Pancreas (tissue), 10 donors: ENCODE measurements at regions not wholly inside any gene's neighbourhood (a gene's known extent, or its start where the extent isn't known, plus 50 kb on each side); places are given as distances from the start of the nearest gene placed in this dataset.

Experiments
- ATAC-seq, 4 donors: fragments of 200-7000 bp; cut with Tn5 transposase; one replicate each; pipeline versions ENCODE4 v1.8.0 to v1.9.1; 2020; ENCODE audit warnings: mild to moderate bottlenecking in 4 of 4, moderate library complexity in 4 of 4
- DNase-seq, 6 donors: peaks; one replicate each; pipeline ENCODE4 v3.0.0-alpha.2; 2020
- FAIRE-seq: peaks from 2 replicates; lab custom pipeline; 2012; peaks lifted over from hg19 to GRCh38; lab: Jason Lieb, UNC
- H3K27ac ChIP-seq, 4 donors: fragments of 200-600 bp; sonication (generic); 1 replicate in 3 of 4; 2 replicates in 1 of 4; pipeline versions ENCODE4 v1.5.0 to v1.8.0; 2020
- H3K27me3 ChIP-seq, 4 donors: fragments of 200-600 bp; one replicate each; pipeline ENCODE4 v1.8.0; 2021
- H3K36me3 ChIP-seq, 3 donors: fragments of 200-600 bp; sonication (generic) in 1 of 3; one replicate each; pipeline versions ENCODE4 v1.5.0 to v1.8.0; 2020 to 2021
- H3K4me1 ChIP-seq, 3 donors: fragments of 200-600 bp; one replicate each; pipeline ENCODE4 v1.8.0; 2021
- H3K4me3 ChIP-seq, 4 donors: fragments of 200-600 bp; sonication (generic) in 2 of 4; one replicate each; pipeline versions ENCODE4 v1.5.0 to v1.8.0; 2020 to 2021
- H3K9me3 ChIP-seq, 4 donors: fragments of 200-600 bp; one replicate each; pipeline ENCODE4 v1.8.0; 2021
- CTCF ChIP-seq, 4 donors: fragments of 200-600 bp; sonication (generic) in 3 of 4; IDR thresholded peaks; one replicate each; pipeline versions ENCODE4 v1.5.0 to v1.8.0; 2021; ENCODE audit warnings: antibody characterized with exemption in 4 of 4
- WGBS, 2 donors: extraction: QIAGEN DNeasy Blood & Tissue Kit; methylation state at CpG; one replicate each; pipeline ENCODE4 v1.1.7; 2013; 5-methylcytosine and 5-hydroxymethylcytosine counted together
- intact Hi-C, 3 donors: fragments of 100-400 bp; cut with DNase I; formaldehyde crosslinking; loops; one replicate each; pipeline versions ENCODE4 v1.11.1 to v1.14.2; 2022
- donor health status: healthy with polysubstance abuse.
- donor health status: DM: no; HTN: no; CAD: no; lungs with moderate emphysema.
- donor health status: DM: no; HTN: no; CAD: no.
- donor health status: control.
- donor health status: control.
- donor health status: Bipolar disorder and iron deficiency.
- donor health status: DM: yes; HTN: yes; CAD: no.
- donor health status: DM: no; HTN: no; CAD: no.
- donor health status: DM: no; HTN: no; CAD: no.
- donor health status: DM: yes; HTN: yes; CAD: no.

DNA sequence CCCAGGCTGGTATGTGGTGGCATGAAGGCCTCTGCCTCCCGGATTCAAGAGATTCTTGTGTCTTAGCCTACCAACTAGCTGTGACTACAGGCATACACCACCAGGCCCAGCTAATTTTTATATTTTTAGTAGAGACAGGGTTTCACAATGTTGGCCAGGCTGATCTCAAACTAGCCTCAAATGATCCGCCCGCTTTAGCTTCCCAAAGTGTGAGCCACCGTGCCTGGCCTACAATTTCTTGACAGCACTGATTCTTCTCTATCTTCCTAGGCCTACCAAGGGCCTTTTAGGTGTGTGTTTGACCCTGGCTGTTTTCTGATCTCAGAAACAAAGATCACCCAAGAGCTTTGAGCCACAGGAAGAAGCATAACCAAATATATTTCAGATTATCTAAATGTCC, 540.8 kb upstream of the ADAMTS5 start:
- no peak overlapping the region for H3K27ac ChIP-seq
- intact Hi-C loops: no loop called here
- no peaks in the 10 kb centered on the region for H3K4me1 ChIP-seq
- no peak for FAIRE-seq
- TF ChIP-seq CTCF (IDR thresholded peaks at IDR 0.05): no peak
- no peaks in the 10 kb centered on the region for H3K9me3 ChIP-seq
- no peak for ATAC-seq
- 94 to 98% methylated on average over 4 of the region's 4 CpGs for WGBS, 2 donors
- H3K4me3 ChIP-seq: no peak overlapping the region
- no peaks in the 10 kb centered on the region for H3K27me3 ChIP-seq
- DNase-seq: no peak
- H3K36me3 ChIP-seq: no peaks in the 10 kb centered on the region

DNA sequence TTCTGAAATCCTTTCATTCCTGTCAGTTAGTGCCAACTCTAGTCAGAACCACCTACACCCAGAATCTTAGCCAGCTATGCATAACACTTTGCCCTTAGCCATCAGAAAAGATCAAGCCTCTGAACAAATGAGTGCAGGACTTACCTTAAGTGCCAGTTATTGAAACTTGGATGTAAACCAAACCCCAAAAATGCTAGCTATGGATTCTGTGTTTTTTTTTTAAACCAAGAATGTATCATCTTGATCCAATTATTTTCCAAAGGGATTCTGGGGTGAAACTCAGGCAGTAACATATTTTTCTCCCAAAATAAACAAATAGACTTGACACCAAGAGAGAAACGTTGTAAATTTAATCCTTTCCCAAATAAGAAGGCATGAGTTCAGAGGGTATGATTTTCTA, 538.6 kb upstream of the ADAMTS5 start:
- Histone ChIP-seq H3K27me3 (no peaks in the 10 kb centered on the region), H3K4me1 (no peaks in the 10 kb centered on the region), H3K36me3 (no peaks in the 10 kb centered on the region), H3K9me3 (no peaks in the 10 kb centered on the region), H3K4me3 (no peak overlapping the region), H3K27ac (no peak overlapping the region)
- ATAC-seq (no peak), DNase-seq (no peak), FAIRE-seq (no peak)
- 11 to 20% methylated on average over 1 of the region's 1 CpG for WGBS, 2 donors
- no peak for TF ChIP-seq CTCF (IDR thresholded peaks at IDR 0.05)
- intact Hi-C loops: no loop called here

DNA sequence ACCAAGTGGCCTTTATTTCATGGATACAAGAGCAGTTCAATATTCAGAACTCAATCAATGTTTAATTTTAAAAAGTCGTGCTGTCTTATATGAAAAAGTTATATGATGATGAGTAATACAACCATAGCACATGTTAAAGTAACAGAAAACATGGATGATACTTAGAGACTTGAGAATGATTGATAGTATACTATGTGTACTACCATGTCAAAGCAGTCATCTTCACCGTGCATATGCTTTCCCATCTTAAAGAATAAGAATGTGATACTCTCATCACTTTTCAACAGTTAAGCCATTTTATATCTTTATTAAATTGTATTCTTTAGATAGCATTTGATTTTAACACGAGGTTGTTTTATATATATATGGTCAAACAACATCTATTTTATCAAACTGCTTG, 535.9 kb upstream of the ADAMTS5 start:
- DNase-seq: no peak
- ATAC-seq: no peak
- intact Hi-C loops: no loop called here
- no peak overlapping the region for H3K4me3 ChIP-seq
- H3K27ac ChIP-seq: no peak overlapping the region
- H3K36me3 ChIP-seq: no peaks in the 10 kb centered on the region
- FAIRE-seq: no peak
- H3K27me3 ChIP-seq: no peaks in the 10 kb centered on the region
- WGBS, 2 donors: 70 to 80% methylated on average over 3 of the region's 3 CpGs
- H3K9me3 ChIP-seq: no peaks in the 10 kb centered on the region
- TF ChIP-seq CTCF (IDR thresholded peaks at IDR 0.05): no peak
- no peaks in the 10 kb centered on the region for H3K4me1 ChIP-seq

DNA sequence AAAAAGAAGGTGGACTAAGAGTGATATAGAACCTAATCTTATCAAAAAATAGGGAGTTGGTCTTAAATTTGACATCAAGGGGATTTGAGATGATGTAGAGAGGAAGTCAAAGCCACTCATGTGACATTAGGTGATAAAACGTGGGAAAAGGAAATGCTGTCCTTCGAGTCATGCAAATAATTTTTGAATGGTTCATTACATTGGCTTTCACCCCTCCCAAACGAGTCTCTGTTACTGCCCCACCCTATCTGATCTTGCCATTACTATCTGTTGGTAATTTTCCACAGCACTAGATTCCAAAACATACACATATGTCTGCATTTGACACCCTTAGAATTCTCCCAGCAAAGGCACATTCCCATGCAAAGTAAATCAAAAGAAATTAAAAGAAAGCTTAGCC, 531.1 kb upstream of the ADAMTS5 start:
- TF ChIP-seq CTCF (IDR thresholded peaks at IDR 0.05): no peak
- Histone ChIP-seq H3K4me3 (no peak overlapping the region), H3K27me3 (no peaks in the 10 kb centered on the region), H3K36me3 (no peaks in the 10 kb centered on the region), H3K4me1 (no peaks in the 10 kb centered on the region), H3K9me3 (no peaks in the 10 kb centered on the region), H3K27ac (no peak overlapping the region)
- no peak for ATAC-seq
- intact Hi-C loops: no loop called here
- FAIRE-seq: no peak
- DNase-seq: no peak
- WGBS, 2 donors: 4 to 11% methylated on average over 3 of the region's 3 CpGs

DNA sequence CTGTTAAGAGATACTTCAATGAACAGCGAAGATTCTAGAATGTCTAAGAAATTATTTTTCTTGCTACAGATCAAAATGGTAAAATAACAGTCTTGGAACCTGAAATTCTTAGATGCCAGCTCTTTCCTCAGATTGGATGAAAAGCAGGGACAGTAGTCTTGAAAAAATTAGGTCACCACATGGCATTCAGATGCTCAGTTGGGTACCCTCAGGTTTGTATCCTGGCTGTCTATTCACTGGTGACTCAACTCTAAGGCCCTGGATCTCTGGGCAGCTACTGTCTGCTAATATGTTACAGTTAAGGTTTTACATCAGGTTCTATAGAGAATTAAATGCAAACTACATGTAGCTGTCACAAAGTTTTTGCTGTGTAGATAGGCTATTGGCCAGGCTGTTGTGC, 528.9 kb upstream of the ADAMTS5 start:
- Histone ChIP-seq H3K4me3 (no peak overlapping the region), H3K4me1 (no peaks in the 10 kb centered on the region), H3K36me3 (no peaks in the 10 kb centered on the region), H3K9me3 (no peaks in the 10 kb centered on the region), H3K27ac (no peak overlapping the region), H3K27me3 (no peaks in the 10 kb centered on the region)
- ATAC-seq (no peak), DNase-seq (no peak), FAIRE-seq (no peak)
- intact Hi-C loops: no loop called here
- 96 to 97% methylated on average over 1 of the region's 1 CpG for WGBS, 2 donors
- TF ChIP-seq CTCF (IDR thresholded peaks at IDR 0.05): no peak
